CD14-positive monocyte (primary cell): ENCODE measurements at regions not wholly inside any gene's neighbourhood (a gene's known extent, or its start where the extent isn't known, plus 50 kb on each side); places are given as distances from the start of the nearest gene placed in this dataset.

ENCODE experiments used
- DNase-seq, 3 donors: peaks; one replicate each; pipeline ENCODE4 v3.0.0-alpha.2; 2011 to 2022
- H2AFZ ChIP-seq: 2 replicates; pipeline ENCODE4 v1.6.0; 2012; ENCODE audit warnings: mild to moderate bottlenecking, low read depth, low read length, inconsistent platforms; ENCODE audit not compliant: insufficient read depth, poor library complexity, severe bottlenecking
- H3K27ac ChIP-seq, 2 donors: 1 replicate in 1 of 2; 2 replicates in 1 of 2; pipeline ENCODE4 v1.5.1; 2012 to 2013; ENCODE audit warnings: low read length in 2 of 2, control low read depth in 1 of 2, inconsistent platforms in 1 of 2, low read depth in 1 of 2, mild to moderate bottlenecking in 1 of 2
- H3K27me3 ChIP-seq, 2 donors: one replicate each; pipeline versions ENCODE4 v1.6.0 to v1.6.1; 2011 to 2013; ENCODE audit warnings: low read length in 2 of 2; ENCODE audit not compliant: control insufficient read depth in 2 of 2, insufficient read depth in 2 of 2
- H3K36me3 ChIP-seq, 2 donors: replicated peaks in 1 of 2; 1 replicate in 1 of 2; 2 replicates in 1 of 2; pipeline versions ENCODE4 v1.5.1 to v1.6.1; 2012 to 2013; ENCODE audit warnings: low read length in 2 of 2, control low read depth in 1 of 2, inconsistent platforms in 1 of 2, mild to moderate bottlenecking in 1 of 2; ENCODE audit not compliant: insufficient read depth in 2 of 2, control insufficient read depth in 1 of 2
- H3K4me1 ChIP-seq, 2 donors: 1 replicate in 1 of 2; 2 replicates in 1 of 2; pipeline versions ENCODE4 v1.5.1 to v1.6.1; 2012 to 2013; ENCODE audit warnings: low read length in 2 of 2, control low read depth in 1 of 2, inconsistent platforms in 1 of 2, mild to moderate bottlenecking in 1 of 2, moderate library complexity in 1 of 2; ENCODE audit not compliant: insufficient read depth in 2 of 2, control insufficient read depth in 1 of 2
- H3K4me2 ChIP-seq: replicated peaks from 2 replicates; pipeline ENCODE3; 2012; ENCODE audit warnings: low read length, moderate library complexity, mild to moderate bottlenecking; ENCODE audit not compliant: poor library complexity, severe bottlenecking; ENCODE audit errors: extremely low read depth
- H3K4me3 ChIP-seq, 3 experiments: fragments of 200-600 bp in 1 of 3; sonication (generic) in 1 of 3; replicated peaks in 1 of 3; 1 replicate in 2 of 3; 2 replicates in 1 of 3; pipeline ENCODE4 v1.5.1; 2011 to 2013; ENCODE audit warnings: low read length in 3 of 3, mild to moderate bottlenecking in 3 of 3, control low read depth in 2 of 3, low read depth in 2 of 3, inconsistent platforms in 1 of 3, moderate library complexity in 1 of 3
- H3K79me2 ChIP-seq: 2 replicates; pipeline ENCODE4 v1.6.0; 2012; ENCODE audit warnings: mild to moderate bottlenecking, control low read depth, inconsistent platforms, low read length, moderate library complexity; ENCODE audit not compliant: insufficient read depth
- H3K9ac ChIP-seq: 2 replicates; pipeline ENCODE4 v1.6.0; 2017; ENCODE audit warnings: low read length, mild to moderate bottlenecking; ENCODE audit not compliant: insufficient read depth, poor library complexity, severe bottlenecking
- H3K9me3 ChIP-seq, 2 donors: replicated peaks in 1 of 2; 1 replicate in 1 of 2; 2 replicates in 1 of 2; pipeline versions ENCODE4 v1.5.1 to v1.6.1; 2012 to 2013; ENCODE audit warnings: low read length in 2 of 2, control low read depth in 1 of 2; ENCODE audit not compliant: control insufficient read depth in 1 of 2, insufficient read depth in 1 of 2
- H4K20me1 ChIP-seq: 2 replicates; pipeline ENCODE4 v1.6.0; 2012; ENCODE audit warnings: mild to moderate bottlenecking, low read length, control low read depth, moderate library complexity; ENCODE audit not compliant: insufficient read depth
- H3K27ac Mint-ChIP-seq, 7 donors: one replicate each; pipeline ENCODE4 v1.8.0; 2020; ENCODE audit warnings: mild to moderate bottlenecking in 7 of 7, mixed read lengths in 7 of 7, moderate library complexity in 6 of 7, inconsistent platforms in 2 of 7
- H3K27me3 Mint-ChIP-seq, 3 donors: one replicate each; pipeline ENCODE4 v1.8.0; 2021 to 2022; ENCODE audit warnings: low read depth in 3 of 3, mild to moderate bottlenecking in 3 of 3, mixed read lengths in 3 of 3, moderate library complexity in 3 of 3, inconsistent platforms in 1 of 3
- H3K36me3 Mint-ChIP-seq, 2 donors: one replicate each; pipeline ENCODE4 v1.8.0; 2020; ENCODE audit warnings: mixed read lengths in 2 of 2, inconsistent platforms in 1 of 2, mild to moderate bottlenecking in 1 of 2
- H3K4me1 Mint-ChIP-seq: one replicate; pipeline ENCODE4 v1.8.0; 2020; ENCODE audit warnings: mild to moderate bottlenecking, mixed read lengths
- H3K4me3 Mint-ChIP-seq, 2 donors: one replicate each; pipeline ENCODE4 v1.8.0; 2020; ENCODE audit warnings: mild to moderate bottlenecking in 2 of 2, mixed read lengths in 2 of 2, moderate library complexity in 1 of 2
- H3K9me3 Mint-ChIP-seq, 7 donors: one replicate each; pipeline ENCODE4 v1.8.0; 2020 to 2022; ENCODE audit warnings: mixed read lengths in 7 of 7, mild to moderate bottlenecking in 6 of 7, moderate library complexity in 6 of 7, inconsistent platforms in 2 of 7
- CTCF ChIP-seq: fragments of 200-600 bp; IDR thresholded peaks from one replicate; pipeline ENCODE4 v1.8.0; 2022; ENCODE audit warnings: antibody characterized with exemption, mild to moderate bottlenecking
- WGBS: methylation state at CpG from one replicate; pipeline ENCODE4 v1.1.5; 2013; ENCODE audit warnings: missing lambda C conversion rate; ENCODE audit not compliant: insufficient coverage; 5-methylcytosine and 5-hydroxymethylcytosine counted together
- intact Hi-C, 2 donors: fragments of 100-400 bp; cut with micrococcal nuclease; formaldehyde crosslinking; loops; one replicate each; pipeline versions ENCODE4 v1.15.0 to v1.15.1; 2023

GRCh38 chr2:234595829-234596228, 98.9 kb upstream of the ARL4C start:
- H3K9ac ChIP-seq, result no peak overlapping the region
- DNase-seq, result no peak
- H2AFZ ChIP-seq, result no peak overlapping the region
- no peaks in the 10 kb centered on the region for H3K79me2 ChIP-seq
- H3K9me3 ChIP-seq, result no peaks in the 10 kb centered on the region
- H3K27ac ChIP-seq, result no peak overlapping the region
- H3K9me3 Mint-ChIP-seq, result peaks cover 0 to 3% (median 2%) of the 10 kb centered on the region in 7 donors
- H3K4me3 ChIP-seq, result no peak overlapping the region
- intact Hi-C loops, result no loop called here
- H3K36me3 Mint-ChIP-seq, result no peaks in the 10 kb centered on the region
- 100% methylated on average over 1 of the region's 3 CpGs for WGBS
- no peaks in the 10 kb centered on the region for H4K20me1 ChIP-seq
- no peaks in the 10 kb centered on the region for H3K36me3 ChIP-seq
- H3K4me1 ChIP-seq, result no peaks in the 10 kb centered on the region
- peaks cover 0 to 5% (median 2%) of the 10 kb centered on the region in 3 donors for H3K27me3 Mint-ChIP-seq
- H3K27me3 ChIP-seq, result no peaks in the 10 kb centered on the region
- H3K4me1 Mint-ChIP-seq, result no peaks in the 10 kb centered on the region
- TF ChIP-seq CTCF, result no peak
- H3K4me3 Mint-ChIP-seq, result no peak overlapping the region
- H3K4me2 ChIP-seq, result no peak overlapping the region
- no peak overlapping the region for H3K27ac Mint-ChIP-seq

- TF ChIP-seq CTCF, result no peak
- Histone ChIP-seq H4K20me1 (no peaks in the 10 kb centered on the region), H3K79me2 (no peaks in the 10 kb centered on the region), H3K27me3 (no peaks in the 10 kb centered on the region), H3K4me1 (no peaks in the 10 kb centered on the region), H2AFZ (no peak overlapping the region), H3K36me3 (no peaks in the 10 kb centered on the region), H3K9me3 (no peaks in the 10 kb centered on the region), H3K4me2 (no peak overlapping the region), H3K9ac (no peak overlapping the region), H3K4me3 (no peak overlapping the region), H3K27ac (no peak overlapping the region)
- Mint-ChIP-seq H3K27me3 (peaks cover 0 to 5% (median 2%) of the 10 kb centered on the region in 3 donors), H3K4me3 (no peak overlapping the region), H3K36me3 (no peaks in the 10 kb centered on the region), H3K27ac (no peak overlapping the region), H3K4me1 (no peaks in the 10 kb centered on the region), H3K9me3 (peaks cover 0 to 3% (median 2%) of the 10 kb centered on the region in 7 donors)
- intact Hi-C loops, result no loop called here
- no peak for DNase-seq
- 100% methylated on average over 1 of the region's 5 CpGs for WGBS
Observed at GRCh38 chr2:234594715-234595114, 97.8 kb upstream of the ARL4C start.
